ENCODE measurements at regions not wholly inside any gene's neighbourhood (a gene's known extent, or its start where the extent isn't known, plus 50 kb on each side); places are given as distances from the start of the nearest gene placed in this dataset.

GRCh38 chr5:24388448-24388847 lies 256.3 kb downstream of the CDH10 start:
- FAIRE-seq (no peak), DNase-seq (ENCODE audit: insufficient read length, low spot score) (no peak)
- TF ChIP-seq CTCF (IDR thresholded peaks at IDR 0.05; ENCODE audit: insufficient read depth, missing control alignments), result no peak

GRCh38 chr5:24389968-24390367 lies 254.8 kb downstream of the CDH10 start:
- no peak for FAIRE-seq
- no peak for DNase-seq (ENCODE audit: insufficient read length, low spot score)
- no peak for TF ChIP-seq CTCF (IDR thresholded peaks at IDR 0.05; ENCODE audit: insufficient read depth, missing control alignments)

GRCh38 chr5:24391816-24392215 lies 253.0 kb downstream of the CDH10 start:
- DNase-seq (ENCODE audit: insufficient read length, low spot score), result no peak
- no peak for TF ChIP-seq CTCF (IDR thresholded peaks at IDR 0.05; ENCODE audit: insufficient read depth, missing control alignments)
- no peak for FAIRE-seq

- TF ChIP-seq CTCF (IDR thresholded peaks at IDR 0.05; ENCODE audit: insufficient read depth, missing control alignments), result no peak
- DNase-seq (ENCODE audit: insufficient read length, low spot score), result no peak
- no peak for FAIRE-seq
Measured at GRCh38 chr5:24397601-24398000, 247.2 kb downstream of the CDH10 start.

GRCh38 chr5:24401773-24402172 lies 243.0 kb downstream of the CDH10 start:
- DNase-seq (ENCODE audit: insufficient read length, low spot score) (no peak), FAIRE-seq (no peak)
- no peak for TF ChIP-seq CTCF (IDR thresholded peaks at IDR 0.05; ENCODE audit: insufficient read depth, missing control alignments)

- FAIRE-seq (peak; percentile 94), DNase-seq (ENCODE audit: insufficient read length, low spot score) (no peak)
- no peak for TF ChIP-seq CTCF (IDR thresholded peaks at IDR 0.05; ENCODE audit: insufficient read depth, missing control alignments)
Measured at GRCh38 chr5:24407466-24407865, 237.3 kb downstream of the CDH10 start.

GRCh38 chr5:24428345-24428744 lies 216.4 kb downstream of the CDH10 start:
- no peak for TF ChIP-seq CTCF (IDR thresholded peaks at IDR 0.05; ENCODE audit: insufficient read depth, missing control alignments)
- DNase-seq (ENCODE audit: insufficient read length, low spot score) (no peak), FAIRE-seq (no peak)

Data from D721Med (cell line).